CD4-positive, alpha-beta T cell treated with Interleukin-17A for 1 hour (primary cell): ENCODE measurements at regions not wholly inside any gene's neighbourhood (a gene's known extent, or its start where the extent isn't known, plus 50 kb on each side); places are given as distances from the start of the nearest gene placed in this dataset.

Experiments used
- DNase-seq: peaks from one replicate; pipeline ENCODE4 v3.0.0-alpha.2; 2020

GRCh38 chr7:32140210-32140939 is 70.2 kb upstream of the PDE1C start:
- DNase-seq, result no peak

GRCh38 chr7:32137059-32137458 is 66.9 kb upstream of the PDE1C start:
- DNase-seq, result no peak

- no peak for DNase-seq
Measured at GRCh38 chr7:32131091-32131490, 60.9 kb upstream of the PDE1C start.

GRCh38 chr7:32126843-32127242 is 56.6 kb upstream of the PDE1C start:
- no peak for DNase-seq
